Activated CD4-positive, alpha-beta T cell treated with anti-CD3 and anti-CD28 coated beads for 36 hours (primary cell): ENCODE measurements at regions not wholly inside any gene's neighbourhood (a gene's known extent, or its start where the extent isn't known, plus 50 kb on each side); places are given as distances from the start of the nearest gene placed in this dataset.
"Not testable (repeated sequence)": the region's sequence is repeated elsewhere in the genome, so short reads cannot be mapped to it uniquely, and the experiment has no call there.

Source experiments
- ATAC-seq: fragments of 200-7000 bp; cut with Tn5 transposase; one replicate; pipeline ENCODE4 v1.10.0; 2021; ENCODE audit warnings: mild to moderate bottlenecking, moderate library complexity
- CTCF ChIA-PET: fragments of 350-600 bp; sonication (Branson Sonifier 250); formaldehyde crosslinking; loops from one replicate; lab custom pipeline; 2021; ENCODE audit warnings: antibody characterized with exemption; lab: Charles Lee
- POLR2A ChIA-PET: fragments of 350-600 bp; sonication (Branson Sonifier 250); formaldehyde crosslinking; loops from one replicate; lab custom pipeline; 2021; ENCODE audit warnings: antibody characterized with exemption, inconsistent platforms; lab: Charles Lee
- DNase-seq: peaks from one replicate; pipeline ENCODE4 v3.0.0-alpha.2; 2020
- H3K27ac Mint-ChIP-seq: one replicate; pipeline ENCODE4 v1.8.0; 2021; ENCODE audit warnings: mixed read lengths
- H3K27me3 Mint-ChIP-seq: one replicate; pipeline ENCODE4 v1.8.0; 2021; ENCODE audit warnings: mixed read lengths
- H3K36me3 Mint-ChIP-seq: one replicate; pipeline ENCODE4 v1.8.0; 2021; ENCODE audit warnings: low read depth, mixed read lengths
- H3K4me1 Mint-ChIP-seq: one replicate; pipeline ENCODE4 v1.8.0; 2021; ENCODE audit warnings: mixed read lengths
- H3K4me3 Mint-ChIP-seq: one replicate; pipeline ENCODE4 v1.8.0; 2021; ENCODE audit warnings: mild to moderate bottlenecking, moderate library complexity, mixed read lengths
- H3K9me3 Mint-ChIP-seq: one replicate; pipeline ENCODE4 v1.8.0; 2021; ENCODE audit warnings: low read depth, mixed read lengths
- intact Hi-C, 2 experiments: fragments of 100-400 bp; cut with DNase I in 1 of 2; cut with micrococcal nuclease in 1 of 2; formaldehyde crosslinking; loops; one replicate each; pipeline versions ENCODE4 v1.14.2 to v1.15.1; 2022 to 2024; cut with DNase I, micrococcal nuclease

DNA sequence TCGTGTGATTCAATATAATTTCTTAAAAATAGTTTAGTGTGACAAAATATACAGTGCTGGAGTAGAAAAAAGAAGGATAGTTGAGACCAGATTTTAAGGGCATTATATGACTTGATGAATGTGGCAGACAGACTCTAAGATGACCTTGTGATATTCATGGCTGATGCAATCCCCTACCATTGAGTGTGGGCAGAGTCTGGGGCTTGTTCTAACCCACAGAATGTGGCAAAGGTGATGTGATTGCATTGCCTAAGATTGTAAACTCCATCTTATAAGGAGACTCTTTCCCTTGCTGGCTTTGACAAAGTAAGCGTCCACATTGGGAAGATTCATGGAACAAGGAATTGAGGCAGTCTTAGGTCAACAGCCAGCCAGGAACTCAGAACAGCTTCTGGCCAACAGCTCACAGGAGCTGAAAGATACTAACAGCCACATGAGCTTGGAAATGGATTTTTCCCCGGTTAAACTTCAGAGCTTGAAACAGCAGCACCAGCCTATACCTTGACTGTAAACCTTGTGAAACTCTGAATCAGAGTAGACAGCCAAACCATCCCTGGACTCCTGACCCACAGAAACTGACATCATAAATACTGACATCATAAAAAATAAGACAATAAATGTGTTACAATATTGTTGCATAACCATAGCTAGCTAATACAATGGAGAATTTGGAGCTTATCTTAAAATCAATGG lies 864.5 kb downstream of the TTLL7 start:
- intact Hi-C loops, H3K36me3 Mint-ChIP-seq, H3K27ac Mint-ChIP-seq, H3K27me3 Mint-ChIP-seq, DNase-seq, H3K4me3 Mint-ChIP-seq, H3K9me3 Mint-ChIP-seq, POLR2A ChIA-PET, H3K4me1 Mint-ChIP-seq, CTCF ChIA-PET: not testable (repeated sequence)
- ATAC-seq: peak; percentile 88

DNA sequence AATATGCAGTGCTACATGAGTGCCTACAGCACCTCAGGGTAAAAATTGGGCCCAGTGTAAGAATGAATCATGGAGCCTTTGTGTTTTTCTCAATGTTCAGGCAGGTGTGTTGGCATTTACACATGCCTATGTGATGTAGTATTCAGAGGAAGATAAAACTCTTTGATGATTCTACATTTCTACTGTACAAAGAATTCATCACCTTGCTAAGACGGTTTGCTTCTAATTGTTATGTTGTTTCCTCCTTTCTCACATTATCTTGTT lies 867.3 kb downstream of the TTLL7 start:
- ATAC-seq (no peak), DNase-seq (no peak)
- ChIA-PET POLR2A (no interaction called here), CTCF (no interaction called here)
- H3K27me3 Mint-ChIP-seq: no peaks in the 10 kb centered on the region
- H3K36me3 Mint-ChIP-seq: no peaks in the 10 kb centered on the region
- no peaks in the 10 kb centered on the region for H3K4me1 Mint-ChIP-seq
- H3K27ac Mint-ChIP-seq: no peak overlapping the region
- no peak overlapping the region for H3K4me3 Mint-ChIP-seq
- H3K9me3 Mint-ChIP-seq: no peaks in the 10 kb centered on the region
- intact Hi-C loops: no loop called here

DNA sequence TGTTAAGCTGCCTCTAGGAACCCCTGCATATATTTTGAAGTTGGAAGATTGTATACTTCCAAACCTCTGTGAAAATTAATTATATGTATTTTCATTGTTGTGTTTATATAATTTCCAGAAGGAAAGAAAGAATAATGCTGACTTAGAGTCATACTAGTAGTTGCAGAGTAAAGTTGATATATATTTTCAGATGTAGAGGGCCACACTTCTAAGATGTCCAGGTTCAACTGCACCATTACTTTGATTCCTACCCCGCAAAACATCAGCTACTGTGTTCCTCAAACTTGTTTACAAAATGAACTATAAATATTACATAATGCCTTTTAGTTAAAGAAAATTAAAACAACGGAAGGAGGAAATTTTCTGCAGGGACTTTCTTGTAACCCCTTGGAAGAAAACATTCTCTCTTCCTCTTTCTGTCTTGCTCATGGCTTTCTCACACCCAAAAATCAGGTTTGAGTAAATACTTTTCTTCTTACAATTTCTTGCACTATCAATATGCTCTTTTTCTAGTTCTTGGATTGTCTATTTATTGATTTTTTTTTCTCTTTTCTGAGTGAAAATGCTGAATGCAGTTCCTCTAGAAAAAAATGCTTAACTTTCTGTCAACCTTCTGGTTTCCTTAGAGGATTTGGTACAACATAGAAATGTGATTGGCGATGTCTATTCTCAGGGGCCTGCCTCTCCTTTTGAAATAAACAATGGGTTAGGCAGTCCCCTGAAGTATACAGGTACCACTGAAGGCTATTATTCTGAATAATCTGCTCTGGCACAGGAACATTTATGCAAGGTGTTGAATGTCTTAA lies 867.8 kb downstream of the TTLL7 start:
- ATAC-seq (no peak), DNase-seq (no peak)
- intact Hi-C loops: no loop called here
- Mint-ChIP-seq H3K27me3 (no peaks in the 10 kb centered on the region), H3K4me3 (no peak overlapping the region), H3K4me1 (no peaks in the 10 kb centered on the region), H3K27ac (no peak overlapping the region), H3K9me3 (no peaks in the 10 kb centered on the region), H3K36me3 (no peaks in the 10 kb centered on the region)
- CTCF ChIA-PET: no interaction called here
- POLR2A ChIA-PET: no interaction called here

DNA sequence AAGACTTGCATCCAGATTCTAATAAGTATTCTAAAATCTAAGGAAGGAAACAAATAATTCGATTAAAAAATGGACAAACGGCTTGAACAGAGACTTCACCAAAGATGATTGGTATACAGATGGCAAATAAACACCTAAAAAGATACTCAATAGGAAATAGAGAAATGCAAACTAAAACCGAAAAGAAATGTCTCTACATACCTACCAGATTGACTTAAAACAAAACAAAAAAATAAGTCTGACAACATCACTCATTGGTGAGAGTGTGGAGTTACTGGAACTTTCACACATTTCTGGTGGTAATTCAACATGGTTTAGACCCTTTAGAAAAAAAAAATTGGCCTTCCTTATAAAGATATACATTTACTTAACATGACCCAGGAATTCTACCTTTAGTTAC lies 869.8 kb downstream of the TTLL7 start:
- H3K9me3 Mint-ChIP-seq: no peaks in the 10 kb centered on the region
- DNase-seq (no peak), ATAC-seq (no peak)
- ChIA-PET CTCF (no interaction called here), POLR2A (no interaction called here)
- intact Hi-C loops: no loop called here
- H3K27me3 Mint-ChIP-seq: no peaks in the 10 kb centered on the region
- H3K4me1 Mint-ChIP-seq: no peaks in the 10 kb centered on the region
- no peaks in the 10 kb centered on the region for H3K36me3 Mint-ChIP-seq
- H3K4me3 Mint-ChIP-seq: no peak overlapping the region
- H3K27ac Mint-ChIP-seq: no peak overlapping the region

DNA sequence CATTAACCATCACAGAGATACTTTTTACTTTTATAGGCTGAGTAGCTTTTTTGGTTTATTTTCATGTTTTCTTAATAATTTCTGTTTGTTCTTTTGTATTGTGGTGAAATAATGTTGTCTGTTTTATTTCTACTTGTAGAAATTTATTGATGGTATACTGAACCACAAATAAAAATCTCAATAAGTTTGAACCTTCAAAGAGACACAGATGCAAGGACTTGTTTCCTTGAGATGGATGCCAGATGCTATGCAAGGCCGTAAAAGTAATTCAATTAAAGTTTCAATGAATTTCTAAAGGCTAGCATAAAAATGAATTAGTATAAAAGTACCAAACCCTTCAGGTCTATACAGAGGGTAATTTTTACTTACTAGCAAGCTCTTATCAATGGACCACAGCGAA lies 873.5 kb downstream of the TTLL7 start:
- ATAC-seq (no peak), DNase-seq (no peak)
- POLR2A ChIA-PET: no interaction called here
- Mint-ChIP-seq H3K27me3 (no peaks in the 10 kb centered on the region), H3K36me3 (no peaks in the 10 kb centered on the region), H3K4me3 (no peak overlapping the region), H3K9me3 (no peaks in the 10 kb centered on the region), H3K4me1 (no peaks in the 10 kb centered on the region), H3K27ac (no peak overlapping the region)
- intact Hi-C loops: no loop called here
- CTCF ChIA-PET: no interaction called here

DNA sequence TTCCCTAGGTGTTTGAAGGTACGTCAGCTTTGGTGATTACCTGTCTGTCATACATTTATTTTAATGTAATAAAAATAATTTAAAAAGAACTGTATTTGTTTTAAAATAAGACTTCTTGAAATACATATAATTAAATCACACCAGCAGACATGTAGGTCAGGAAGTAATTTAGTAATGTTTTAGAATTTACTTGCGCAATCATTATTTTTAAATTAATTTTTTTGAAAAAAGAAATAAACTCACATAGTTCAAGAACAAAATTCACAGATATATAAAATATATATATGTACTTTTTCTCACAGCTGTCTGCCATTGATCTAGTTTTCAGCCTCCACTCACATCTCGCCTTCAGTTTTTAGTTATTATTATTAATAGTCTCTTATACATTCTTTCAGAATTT lies 875.9 kb downstream of the TTLL7 start:
- no peak for DNase-seq
- ChIA-PET CTCF (no interaction called here), POLR2A (interaction anchor here (0.5 kb wide), 1 partner anchor 368 kb away, joined by 3 read pairs; no protein-coding TSS in a partner anchor)
- no peaks in the 10 kb centered on the region for H3K36me3 Mint-ChIP-seq
- H3K4me3 Mint-ChIP-seq: no peak overlapping the region
- no peak for ATAC-seq
- H3K9me3 Mint-ChIP-seq: no peaks in the 10 kb centered on the region
- H3K4me1 Mint-ChIP-seq: no peaks in the 10 kb centered on the region
- H3K27me3 Mint-ChIP-seq: no peaks in the 10 kb centered on the region
- no peak overlapping the region for H3K27ac Mint-ChIP-seq
- intact Hi-C loops: no loop called here

DNA sequence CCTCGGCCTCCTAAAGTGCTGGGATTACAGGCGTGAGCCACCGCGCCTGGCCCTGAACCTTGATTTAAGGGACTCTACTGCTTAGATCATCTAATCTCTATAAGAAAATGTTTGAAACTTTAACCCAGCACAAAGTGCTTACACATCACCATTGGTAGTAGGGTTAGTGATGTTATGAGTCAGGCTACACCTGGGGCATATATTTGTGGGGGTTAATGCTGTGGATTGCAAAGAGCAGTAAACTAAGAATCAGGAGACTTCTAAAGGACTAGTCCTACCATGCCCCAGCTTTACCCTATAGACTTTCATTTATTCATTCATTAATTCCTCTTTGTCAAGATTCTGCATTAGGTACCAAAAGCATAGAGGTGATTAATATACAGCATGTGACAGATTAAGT lies 880.5 kb downstream of the TTLL7 start:
- H3K27ac Mint-ChIP-seq: no peak overlapping the region
- no peak for DNase-seq
- CTCF ChIA-PET: interaction anchor here (1.1 kb wide), 1 partner anchor 13 kb away, joined by 3 read pairs; no protein-coding TSS in a partner anchor
- H3K4me3 Mint-ChIP-seq: no peak overlapping the region
- intact Hi-C loops: no loop called here
- ATAC-seq: no peak
- H3K9me3 Mint-ChIP-seq: no peaks in the 10 kb centered on the region
- no peaks in the 10 kb centered on the region for H3K4me1 Mint-ChIP-seq
- H3K27me3 Mint-ChIP-seq: no peaks in the 10 kb centered on the region
- H3K36me3 Mint-ChIP-seq: no peaks in the 10 kb centered on the region
- POLR2A ChIA-PET: no interaction called here

DNA sequence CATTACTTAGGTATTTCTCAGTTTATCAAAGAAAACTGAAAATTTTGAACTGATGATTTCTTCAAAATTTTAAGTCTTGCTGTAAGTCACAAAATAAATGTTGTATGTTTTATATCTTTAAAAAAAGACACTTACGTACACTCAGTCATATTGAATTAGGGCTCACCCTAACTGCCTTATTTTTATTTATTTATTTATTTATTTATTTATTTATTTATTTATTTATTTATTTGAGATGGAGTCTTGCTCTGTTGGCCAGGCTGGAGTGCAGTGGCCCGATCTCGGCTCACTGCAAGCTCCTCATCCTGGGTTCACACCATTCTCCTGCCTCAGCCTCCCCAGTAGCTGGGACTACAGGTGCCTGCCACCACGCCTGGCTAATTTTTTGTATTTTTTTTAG lies 881.9 kb downstream of the TTLL7 start:
- intact Hi-C loops, POLR2A ChIA-PET: not testable (repeated sequence)
- CTCF ChIA-PET: interaction anchor here (0.7 kb wide), 1 partner anchor 913 kb away, joined by 4 read pairs; no protein-coding TSS in a partner anchor

DNA sequence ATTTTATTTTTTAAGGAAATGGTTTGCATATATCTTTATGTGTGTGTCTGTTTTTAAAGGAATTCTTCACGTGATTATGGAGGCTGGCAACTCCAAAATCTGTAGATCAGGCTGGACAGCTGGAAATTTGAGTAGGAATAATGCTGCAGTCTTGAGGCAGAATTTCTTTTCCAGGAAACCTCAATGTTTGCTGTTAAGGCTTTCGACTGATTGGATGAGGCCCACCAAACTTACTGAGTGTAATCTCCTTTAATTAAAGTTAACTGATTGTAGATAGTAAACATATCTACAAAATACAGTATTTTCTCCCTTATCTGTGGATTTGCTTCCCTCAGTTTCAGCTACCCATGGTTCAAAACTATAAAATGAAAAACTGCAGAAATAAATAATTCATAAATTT lies 883.1 kb downstream of the TTLL7 start:
- Mint-ChIP-seq H3K9me3 (no peaks in the 10 kb centered on the region), H3K27ac (no peak overlapping the region), H3K36me3 (no peaks in the 10 kb centered on the region), H3K27me3 (no peaks in the 10 kb centered on the region), H3K4me3 (no peak overlapping the region), H3K4me1 (no peaks in the 10 kb centered on the region)
- ChIA-PET POLR2A (no interaction called here), CTCF (no interaction called here)
- no peak for DNase-seq
- ATAC-seq: no peak
- intact Hi-C loops: no loop called here

More for the DNA sequence above, 881.9 kb downstream of the TTLL7 start:
- H3K9me3 Mint-ChIP-seq, H3K4me3 Mint-ChIP-seq, H3K4me1 Mint-ChIP-seq, H3K27me3 Mint-ChIP-seq, DNase-seq, H3K36me3 Mint-ChIP-seq, ATAC-seq, H3K27ac Mint-ChIP-seq: not testable (repeated sequence)

DNA sequence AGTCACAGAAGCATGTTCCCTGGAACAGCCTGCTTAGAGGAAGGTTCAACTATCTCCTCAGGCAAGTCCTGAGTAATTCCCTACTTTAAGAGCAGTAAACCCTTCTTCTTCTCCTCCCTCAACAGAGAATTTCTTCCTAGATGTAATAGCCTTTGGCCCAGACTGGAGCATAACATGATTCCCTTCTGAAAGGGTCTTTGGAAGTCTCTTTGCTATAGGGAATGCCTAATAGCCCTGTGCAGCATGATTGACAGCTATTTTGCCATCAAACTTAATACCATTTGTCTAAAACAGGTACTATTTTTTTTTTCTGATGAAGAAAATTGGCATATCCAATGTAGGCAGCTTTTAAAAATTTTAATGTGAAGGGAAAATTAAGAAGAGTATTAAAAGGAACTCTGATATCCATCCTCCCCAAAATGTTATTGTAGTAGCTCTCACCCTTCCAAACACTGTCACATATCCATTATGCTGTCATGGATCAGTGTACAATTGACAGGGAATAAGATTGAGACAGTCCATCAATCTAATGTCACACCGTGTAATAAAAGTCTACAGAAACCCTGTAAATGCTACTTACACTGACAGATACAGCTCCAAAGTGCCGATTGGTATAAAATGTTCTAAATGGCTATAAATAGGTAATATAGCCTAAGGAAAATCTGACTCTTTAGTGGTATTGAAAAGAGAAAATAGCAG lies 884.6 kb downstream of the TTLL7 start:
- H3K4me3 Mint-ChIP-seq: no peak overlapping the region
- ChIA-PET POLR2A (no interaction called here), CTCF (no interaction called here)
- DNase-seq: no peak
- no peaks in the 10 kb centered on the region for H3K36me3 Mint-ChIP-seq
- no peaks in the 10 kb centered on the region for H3K9me3 Mint-ChIP-seq
- no peak overlapping the region for H3K27ac Mint-ChIP-seq
- no peaks in the 10 kb centered on the region for H3K4me1 Mint-ChIP-seq
- H3K27me3 Mint-ChIP-seq: no peaks in the 10 kb centered on the region
- intact Hi-C loops: no loop called here
- ATAC-seq: no peak

DNA sequence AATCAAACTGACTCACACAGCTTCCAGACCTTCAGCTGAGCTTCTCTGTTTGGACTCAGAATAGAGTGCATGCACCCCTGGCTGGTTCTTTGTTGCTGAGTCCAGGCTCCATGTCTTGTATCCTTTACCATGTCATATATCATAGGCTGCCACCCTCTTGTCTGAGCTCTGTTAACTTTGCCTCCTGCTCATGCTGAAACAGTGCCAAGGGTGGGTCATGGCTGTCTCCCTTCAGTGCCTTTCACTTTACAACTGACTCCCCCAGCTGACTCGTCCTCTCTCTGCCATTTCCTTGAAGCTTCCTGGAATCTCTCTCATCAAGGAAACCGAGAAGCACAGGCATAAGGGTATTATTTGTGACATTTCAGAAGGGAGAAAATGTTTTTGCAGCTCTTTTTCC lies 885.3 kb downstream of the TTLL7 start:
- Mint-ChIP-seq H3K9me3 (no peaks in the 10 kb centered on the region), H3K36me3 (no peaks in the 10 kb centered on the region), H3K27ac (no peak overlapping the region), H3K4me1 (no peaks in the 10 kb centered on the region), H3K4me3 (no peak overlapping the region), H3K27me3 (no peaks in the 10 kb centered on the region)
- no peak for ATAC-seq
- ChIA-PET CTCF (no interaction called here), POLR2A (no interaction called here)
- no peak for DNase-seq
- intact Hi-C loops: no loop called here
